ENCODE measurements at regions not wholly inside any gene's neighbourhood (a gene's known extent, or its start where the extent isn't known, plus 50 kb on each side); places are given as distances from the start of the nearest gene placed in this dataset.

DNA sequence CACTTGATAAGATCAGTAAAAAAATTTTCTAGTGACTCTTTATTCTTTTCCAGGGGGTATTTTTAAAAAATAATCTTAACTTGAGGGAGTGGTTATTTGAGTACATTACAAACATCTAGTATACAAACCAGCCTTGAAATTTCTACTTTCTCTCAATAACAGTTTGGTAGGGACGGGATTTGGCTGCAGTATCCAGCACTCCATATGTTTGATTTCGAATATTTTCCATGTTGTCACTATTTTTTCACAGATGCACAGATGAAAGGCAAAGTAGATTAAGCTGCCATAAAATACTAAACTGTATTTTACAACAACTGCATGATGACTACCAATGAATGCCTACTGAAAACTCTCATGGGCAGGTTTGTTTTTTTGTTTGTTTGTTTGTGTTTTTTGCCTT lies 225.0 kb downstream of the COX7B2 start:
- CTCF ChIA-PET = no interaction called here
- Mint-ChIP-seq H3K9me3 (ENCODE audit: low read depth) (peaks cover 2% of the 10 kb centered on the region), H3K36me3 (ENCODE audit: low read depth) (no peaks in the 10 kb centered on the region), H3K27ac (no peak overlapping the region), H3K4me1 (no peaks in the 10 kb centered on the region), H3K4me3 (no peak overlapping the region), H3K27me3 (no peaks in the 10 kb centered on the region)
- no peak for ATAC-seq
- intact Hi-C loops (cut with DNase I, micrococcal nuclease) = no loop called here
- POLR2A ChIA-PET = no interaction called here
- DNase-seq = no peak

DNA sequence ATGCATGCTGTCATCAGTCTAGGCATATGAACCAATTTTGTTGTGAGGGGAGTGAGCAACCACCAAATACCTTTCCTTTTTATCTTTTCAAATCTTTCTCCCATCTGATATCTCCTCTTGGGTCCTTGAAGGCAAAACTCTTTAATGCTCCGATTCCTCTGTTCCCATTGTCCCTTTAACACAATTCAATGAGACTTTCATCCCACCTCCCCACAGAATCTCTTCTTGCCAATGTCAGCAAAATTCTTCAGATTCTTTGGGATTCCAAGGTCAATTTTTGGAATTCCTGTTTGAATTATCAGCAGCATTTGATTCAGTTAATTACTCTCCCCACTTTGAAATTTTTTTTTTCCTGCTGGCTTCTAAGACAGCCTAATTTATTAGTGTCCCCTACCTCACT lies 232.7 kb downstream of the COX7B2 start:
- ATAC-seq = no peak
- Mint-ChIP-seq H3K4me1 (no peaks in the 10 kb centered on the region), H3K36me3 (ENCODE audit: low read depth) (no peaks in the 10 kb centered on the region), H3K27ac (no peak overlapping the region), H3K27me3 (no peaks in the 10 kb centered on the region), H3K9me3 (ENCODE audit: low read depth) (no peaks in the 10 kb centered on the region), H3K4me3 (no peak overlapping the region)
- ChIA-PET POLR2A (no interaction called here), CTCF (no interaction called here)
- DNase-seq = no peak
- intact Hi-C loops (cut with DNase I, micrococcal nuclease) = no loop called here

DNA sequence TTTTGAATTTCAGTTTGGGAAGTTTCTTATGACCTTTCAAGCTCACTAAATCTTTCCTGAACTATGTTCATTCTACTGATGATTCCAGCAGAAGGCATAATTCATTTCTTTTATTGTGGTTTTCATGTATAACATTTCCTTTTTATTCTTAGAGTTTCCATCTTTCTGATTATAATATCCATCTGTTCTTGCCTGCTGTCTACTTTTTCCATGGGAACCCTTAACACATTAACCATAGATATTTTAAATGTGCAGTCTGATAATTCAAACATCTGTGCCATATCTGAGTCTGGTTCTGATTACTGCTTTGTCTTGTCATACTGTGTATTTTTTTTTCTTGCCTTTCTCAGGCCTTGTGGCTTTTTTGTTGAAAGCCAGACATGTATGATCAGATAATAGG lies 234.7 kb downstream of the COX7B2 start:
- Mint-ChIP-seq H3K27ac (no peak overlapping the region), H3K27me3 (no peaks in the 10 kb centered on the region), H3K9me3 (ENCODE audit: low read depth) (peaks cover 2% of the 10 kb centered on the region), H3K4me1 (no peaks in the 10 kb centered on the region), H3K36me3 (ENCODE audit: low read depth) (no peaks in the 10 kb centered on the region), H3K4me3 (no peak overlapping the region)
- DNase-seq (no peak), ATAC-seq (no peak)
- intact Hi-C loops (cut with DNase I, micrococcal nuclease) = no loop called here
- ChIA-PET CTCF (no interaction called here), POLR2A (no interaction called here)

DNA sequence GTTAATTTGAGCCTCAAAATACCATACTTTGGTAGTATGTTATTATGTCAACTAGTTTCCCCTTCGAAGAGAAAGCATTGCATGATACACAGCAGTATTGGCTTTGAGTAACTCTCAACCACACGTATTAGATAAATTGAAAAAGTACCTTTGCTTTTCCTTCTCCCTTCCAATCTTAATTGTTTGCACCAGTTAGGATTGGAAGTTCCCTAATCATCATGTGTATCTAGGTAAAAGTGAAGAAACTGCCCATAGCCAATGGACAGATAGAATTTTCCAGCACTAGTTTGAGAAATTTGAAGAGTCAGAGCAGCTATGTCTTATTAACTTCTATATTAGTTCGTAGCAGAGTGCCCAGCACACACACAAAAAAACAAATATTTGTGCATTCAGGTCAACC lies 241.3 kb downstream of the COX7B2 start:
- Mint-ChIP-seq H3K36me3 (ENCODE audit: low read depth) (no peaks in the 10 kb centered on the region), H3K27me3 (no peaks in the 10 kb centered on the region), H3K27ac (no peak overlapping the region), H3K4me1 (no peaks in the 10 kb centered on the region), H3K9me3 (ENCODE audit: low read depth) (peaks cover 7% of the 10 kb centered on the region), H3K4me3 (no peak overlapping the region)
- no peak for DNase-seq
- CTCF ChIA-PET = no interaction called here
- POLR2A ChIA-PET = no interaction called here
- no peak for ATAC-seq
- intact Hi-C loops (cut with DNase I, micrococcal nuclease) = no loop called here

DNA sequence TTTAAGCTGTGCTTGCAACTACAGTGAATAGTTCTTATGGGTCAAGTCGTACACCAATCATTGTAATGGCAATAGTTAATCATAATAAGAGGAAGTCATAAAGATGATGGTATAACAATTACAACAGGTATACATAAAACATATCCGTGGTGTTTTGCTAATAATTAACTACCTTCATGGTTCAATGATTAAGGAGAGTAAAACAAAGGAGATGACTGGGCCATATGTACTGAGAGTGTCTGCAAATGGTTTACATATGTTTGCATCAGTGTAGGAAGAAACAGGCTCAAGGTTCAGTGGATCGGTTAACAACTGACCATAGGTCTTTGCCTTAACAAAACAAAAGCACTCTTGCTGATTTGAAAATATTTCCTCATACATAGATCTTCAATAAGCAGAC lies 253.0 kb downstream of the COX7B2 start:
- ATAC-seq = no peak
- H3K27ac Mint-ChIP-seq = no peak overlapping the region
- H3K36me3 Mint-ChIP-seq (ENCODE audit: low read depth) = no peaks in the 10 kb centered on the region
- intact Hi-C loops (cut with DNase I, micrococcal nuclease) = no loop called here
- H3K27me3 Mint-ChIP-seq = no peaks in the 10 kb centered on the region
- no peaks in the 10 kb centered on the region for H3K4me1 Mint-ChIP-seq
- no peak overlapping the region for H3K4me3 Mint-ChIP-seq
- DNase-seq = no peak
- POLR2A ChIA-PET = no interaction called here
- CTCF ChIA-PET = no interaction called here
- H3K9me3 Mint-ChIP-seq (ENCODE audit: low read depth) = peaks cover 10% of the 10 kb centered on the region

DNA sequence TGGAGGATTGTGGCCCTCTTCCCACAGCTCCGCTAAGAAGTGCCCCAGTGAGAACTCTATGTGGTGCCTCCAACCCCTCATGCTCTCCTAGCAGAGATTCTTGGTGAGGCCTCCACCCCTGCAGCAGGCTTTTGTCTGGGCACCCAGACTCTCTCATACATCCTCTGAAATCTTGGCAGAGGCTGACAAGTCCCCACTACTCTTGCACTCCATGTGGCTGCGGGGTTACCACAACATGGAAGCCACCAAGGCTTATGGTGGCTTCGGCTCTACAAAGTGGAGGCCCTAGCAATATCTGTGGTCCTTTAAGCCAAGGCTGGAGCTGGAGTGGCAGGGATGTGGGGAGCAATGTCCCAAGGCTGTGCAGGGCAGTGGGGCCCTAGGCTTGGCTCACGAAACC lies 255.2 kb downstream of the COX7B2 start:
- ChIA-PET CTCF (no interaction called here), POLR2A (no interaction called here)
- H3K4me3 Mint-ChIP-seq = no peak overlapping the region
- H3K4me1 Mint-ChIP-seq = no peaks in the 10 kb centered on the region
- H3K9me3 Mint-ChIP-seq (ENCODE audit: low read depth) = peaks cover 7% of the 10 kb centered on the region
- DNase-seq (no peak), ATAC-seq (no peak)
- H3K36me3 Mint-ChIP-seq (ENCODE audit: low read depth) = no peaks in the 10 kb centered on the region
- intact Hi-C loops (cut with DNase I, micrococcal nuclease) = no loop called here
- H3K27me3 Mint-ChIP-seq = no peaks in the 10 kb centered on the region
- H3K27ac Mint-ChIP-seq = no peak overlapping the region

DNA sequence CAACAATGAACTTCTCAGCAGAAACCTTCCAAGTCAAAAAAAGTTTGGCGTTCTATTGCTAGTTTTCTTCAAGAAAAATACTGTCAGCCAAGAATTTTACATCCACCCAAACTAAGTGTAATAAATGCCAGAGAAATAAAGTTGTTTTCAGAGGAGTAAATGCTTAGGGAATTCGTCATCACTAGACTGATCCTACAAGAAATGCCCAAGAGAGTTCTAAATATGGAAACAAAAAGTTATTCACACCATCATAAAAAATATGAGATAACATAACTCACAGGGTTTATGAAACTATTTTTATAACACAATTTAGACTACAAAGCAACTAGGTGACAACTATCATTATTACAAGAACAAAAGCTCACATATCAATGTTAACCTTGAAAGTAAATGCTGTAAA lies 259.5 kb upstream of the GABRA2 start:
- no peak for ATAC-seq
- DNase-seq = no peak
- ChIA-PET CTCF (interaction anchor here (1.2 kb wide), 1 partner anchor 19 kb away, joined by 3 read pairs; no protein-coding TSS in a partner anchor), POLR2A (no interaction called here)
- no peaks in the 10 kb centered on the region for H3K36me3 Mint-ChIP-seq (ENCODE audit: low read depth)
- intact Hi-C loops (cut with DNase I, micrococcal nuclease) = loop anchor here in 1 of 2 experiments (5.0 kb wide), 2 partner anchors 1722 to 1892 kb away; no protein-coding TSS in a partner anchor
- no peaks in the 10 kb centered on the region for H3K27me3 Mint-ChIP-seq
- H3K4me1 Mint-ChIP-seq = no peaks in the 10 kb centered on the region
- H3K27ac Mint-ChIP-seq = no peak overlapping the region
- peaks cover 4% of the 10 kb centered on the region for H3K9me3 Mint-ChIP-seq (ENCODE audit: low read depth)
- no peak overlapping the region for H3K4me3 Mint-ChIP-seq

DNA sequence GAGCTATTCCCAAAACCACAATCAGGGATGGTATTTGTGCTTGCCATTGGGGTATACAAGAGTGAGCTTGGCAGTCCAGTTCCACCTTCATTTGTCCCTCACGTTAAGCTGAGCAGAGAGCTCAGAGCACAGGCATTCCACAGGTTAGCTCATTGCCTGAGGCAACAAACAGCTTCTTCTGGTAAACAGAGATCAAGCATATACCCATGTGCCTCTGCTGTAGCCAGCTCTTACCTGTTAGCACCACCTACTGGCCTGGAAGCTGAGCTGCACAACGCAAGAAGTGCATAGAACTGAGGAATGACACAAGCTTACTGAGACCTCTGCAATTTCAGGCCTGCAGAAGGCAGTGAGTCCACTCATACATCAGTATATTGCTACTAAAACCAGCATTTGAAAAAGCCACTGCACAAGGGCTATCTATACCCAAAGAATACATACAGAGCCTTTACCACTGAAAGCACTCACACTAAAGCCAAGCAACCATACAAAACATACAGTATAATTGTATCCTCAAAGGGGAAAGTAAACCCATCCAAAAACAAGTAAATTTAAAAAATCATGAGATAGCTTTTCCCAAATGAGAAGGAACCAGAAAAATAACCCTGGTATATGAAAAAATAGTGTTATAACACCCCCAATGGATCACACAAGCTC lies 258.3 kb upstream of the GABRA2 start:
- Mint-ChIP-seq H3K4me1 (no peaks in the 10 kb centered on the region), H3K27me3 (no peaks in the 10 kb centered on the region), H3K4me3 (no peak overlapping the region), H3K27ac (no peak overlapping the region), H3K9me3 (ENCODE audit: low read depth) (peaks cover 2% of the 10 kb centered on the region), H3K36me3 (ENCODE audit: low read depth) (no peaks in the 10 kb centered on the region)
- intact Hi-C loops (cut with DNase I, micrococcal nuclease) = loop anchor here in 1 of 2 experiments (5.0 kb wide), 2 partner anchors 1721 to 1891 kb away; no protein-coding TSS in a partner anchor
- POLR2A ChIA-PET = no interaction called here
- CTCF ChIA-PET = interaction anchor here (0.7 to 1.2 kb wide), 2 partner anchors 18 to 319 kb away, joined by 3 read pairs; no protein-coding TSS in a partner anchor
- ATAC-seq (no peak), DNase-seq (peak; percentile 20)

DNA sequence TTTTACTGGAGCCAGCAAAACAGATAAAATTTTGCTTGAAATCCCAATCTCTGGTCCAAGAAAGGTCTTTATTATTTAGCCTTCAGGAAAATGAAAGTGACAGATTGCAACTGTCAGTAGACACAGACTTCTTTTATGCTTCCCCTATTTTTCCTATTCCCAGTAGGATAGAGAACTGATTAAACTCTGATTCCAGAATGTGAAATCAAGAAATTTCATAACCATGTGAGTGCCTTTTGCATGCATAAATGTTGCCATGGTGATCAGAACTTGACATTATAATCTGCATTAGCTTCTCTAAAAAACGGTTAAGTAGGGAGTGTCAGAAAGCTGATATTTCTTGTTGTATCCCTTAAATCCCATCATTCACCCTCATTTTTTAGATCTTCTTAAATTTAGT lies 255.2 kb upstream of the GABRA2 start:
- Mint-ChIP-seq H3K27ac (no peak overlapping the region), H3K27me3 (no peaks in the 10 kb centered on the region), H3K36me3 (ENCODE audit: low read depth) (no peaks in the 10 kb centered on the region), H3K4me1 (no peaks in the 10 kb centered on the region), H3K9me3 (ENCODE audit: low read depth) (no peaks in the 10 kb centered on the region), H3K4me3 (no peak overlapping the region)
- no peak for ATAC-seq
- intact Hi-C loops (cut with DNase I, micrococcal nuclease) = loop anchor here in 1 of 2 experiments (5.0 kb wide), 2 partner anchors 1718 to 1888 kb away; no protein-coding TSS in a partner anchor
- CTCF ChIA-PET = no interaction called here
- no peak for DNase-seq
- POLR2A ChIA-PET = no interaction called here

All from activated CD4-positive, alpha-beta T cell treated with anti-CD3 and anti-CD28 coated beads for 36 hours (primary cell).